NCI-H2171 (cell line): ENCODE measurements at regions not wholly inside any gene's neighbourhood (a gene's known extent, or its start where the extent isn't known, plus 50 kb on each side); places are given as distances from the start of the nearest gene placed in this dataset.
"Not testable (repeated sequence)": the region's sequence is repeated elsewhere in the genome, so short reads cannot be mapped to it uniquely, and the experiment has no call there.

ENCODE experiments used
- DNase-seq: peaks from one replicate; lab custom pipeline; 2025; lab: John Stamatoyannopoulos, UW

DNA sequence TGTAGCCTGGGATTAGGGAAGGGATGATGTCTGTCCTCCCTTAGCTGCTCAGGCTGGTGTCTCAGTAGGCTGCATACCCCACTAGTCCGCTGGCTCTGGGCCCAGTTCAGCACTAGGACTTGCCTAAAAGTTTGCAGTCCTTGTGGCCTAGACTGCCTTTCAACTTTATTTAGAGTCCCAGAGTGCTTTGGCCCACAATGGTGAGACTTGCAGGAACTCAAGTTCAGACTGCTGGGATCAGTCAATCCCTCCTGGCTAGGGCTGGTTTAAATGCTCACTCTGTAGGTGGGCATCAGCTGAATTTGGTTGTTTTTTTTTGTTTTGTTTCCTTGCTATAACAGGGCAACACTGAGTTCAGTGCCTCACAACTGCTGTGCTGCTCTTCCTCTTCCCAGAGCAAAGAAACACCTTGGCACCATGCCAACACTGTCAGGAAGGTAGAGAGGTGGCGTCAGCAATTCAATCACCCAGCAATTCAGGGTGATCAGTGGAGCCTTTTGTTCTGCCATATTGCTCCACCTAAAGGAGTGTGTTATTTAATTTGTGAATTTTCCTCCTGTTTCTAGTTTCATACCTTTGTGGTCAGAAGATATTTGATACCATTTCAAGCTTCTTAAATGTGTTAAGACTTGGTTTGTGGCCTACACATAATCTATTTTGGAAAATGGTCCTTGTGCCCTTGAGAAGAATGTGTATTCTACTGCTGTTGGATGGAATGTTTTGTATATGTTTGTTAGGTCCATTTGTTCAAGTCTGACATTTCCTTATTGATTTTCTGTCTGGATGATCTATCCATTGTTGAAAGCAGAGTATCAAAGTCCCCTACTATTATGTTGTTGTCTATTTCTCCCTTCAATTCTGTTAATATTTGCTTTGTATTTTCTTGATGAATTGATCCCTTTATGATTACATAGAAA, 284.0 kb upstream of the PMFBP1 start:
- DNase-seq = peak; percentile 8

- not testable (repeated sequence) for DNase-seq
Measured at GRCh38 chr16:72453856-72454255, 281.9 kb upstream of the PMFBP1 start.

DNA sequence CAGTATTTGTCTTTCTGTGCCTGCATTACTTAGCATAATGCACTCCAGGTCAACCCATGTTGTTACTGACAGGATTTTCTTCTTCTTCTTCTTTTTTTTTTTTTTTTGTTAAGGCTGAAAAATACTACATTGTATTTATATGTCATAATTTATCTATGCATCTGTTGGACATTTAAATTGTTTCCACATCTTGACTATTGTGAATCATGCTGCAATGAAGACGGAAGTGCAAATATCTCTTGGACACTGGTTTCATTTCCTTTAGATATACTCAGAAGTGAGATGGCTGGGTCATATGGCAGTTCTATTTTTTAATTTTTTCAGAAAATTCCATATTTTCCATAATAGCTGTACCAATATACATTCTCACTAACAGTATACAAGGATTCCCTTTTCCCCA, 272.7 kb upstream of the PMFBP1 start:
- DNase-seq = no peak

DNA sequence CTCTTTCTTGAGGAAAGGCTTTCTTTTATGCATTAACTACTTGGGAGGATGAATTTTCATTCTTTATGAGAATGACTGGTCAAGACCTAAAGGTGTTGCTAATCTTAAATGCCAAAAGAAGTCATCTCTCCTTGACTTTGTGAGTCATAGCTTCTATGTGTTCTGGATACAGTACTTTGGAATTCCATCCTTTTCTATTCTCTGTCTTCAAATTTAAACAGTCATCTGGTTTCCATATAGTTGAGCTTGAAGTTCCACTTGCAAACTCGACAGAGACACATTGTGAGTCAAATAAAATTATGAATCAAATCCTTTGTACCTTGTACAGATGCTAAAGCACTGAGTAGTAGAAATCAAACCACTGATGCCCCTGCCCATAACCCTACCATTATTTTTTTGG, 271.9 kb upstream of the PMFBP1 start:
- no peak for DNase-seq

DNA sequence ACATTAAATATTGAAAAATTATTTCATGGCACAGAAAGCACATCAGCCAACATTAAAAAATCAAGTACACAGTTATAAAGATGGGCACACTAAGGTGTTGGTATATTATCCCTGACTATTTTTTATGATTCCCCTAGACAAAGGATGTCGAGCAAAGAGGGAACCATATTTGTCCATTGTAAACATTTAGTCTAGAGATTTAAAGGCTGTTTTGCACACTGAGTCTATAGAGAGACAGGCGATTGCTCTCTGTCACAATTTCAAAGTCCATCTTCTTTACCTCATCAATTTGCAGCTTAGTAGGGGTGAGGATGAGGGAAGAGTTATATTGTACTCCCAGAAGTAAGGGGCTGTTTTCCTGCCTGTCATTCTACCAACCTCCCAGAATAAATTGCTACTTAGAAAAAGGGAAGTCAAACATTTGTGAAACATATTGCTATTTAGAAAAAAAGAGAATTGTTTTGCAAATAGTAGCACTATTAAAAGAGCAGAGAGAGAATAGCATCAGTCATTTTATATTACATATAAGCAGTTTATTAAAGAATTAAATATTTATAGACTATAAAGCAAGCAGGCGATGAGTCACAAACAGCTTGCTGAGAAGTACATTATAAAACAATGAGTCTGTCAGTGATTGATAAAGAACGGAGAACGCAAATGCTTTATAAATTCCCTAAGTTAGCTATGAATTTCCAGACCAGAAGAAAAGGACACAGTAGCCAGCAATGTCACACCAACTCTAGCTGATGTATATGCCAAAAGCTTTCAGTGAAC, 270.6 kb upstream of the PMFBP1 start:
- DNase-seq = no peak

DNA sequence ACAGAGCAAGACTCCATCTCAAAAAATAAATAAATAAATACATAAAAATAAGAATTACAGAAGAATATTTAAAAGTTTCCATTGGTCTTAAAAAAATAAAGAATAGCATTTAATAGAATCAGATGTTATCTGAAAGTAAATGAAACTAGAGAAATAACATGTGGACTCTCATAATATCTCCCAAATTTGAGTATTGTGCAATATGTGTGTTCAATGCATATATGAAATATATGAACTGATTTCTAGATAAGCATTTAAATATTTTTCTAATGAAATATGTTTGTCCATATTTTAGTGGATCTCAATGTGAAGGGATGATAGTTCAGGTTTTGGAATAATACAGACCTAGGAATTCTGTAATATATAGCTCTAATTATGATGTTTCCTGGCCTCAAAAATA, 265.9 kb upstream of the PMFBP1 start:
- no peak for DNase-seq

GRCh38 chr16:72434159-72434558, 262.2 kb upstream of the PMFBP1 start:
- DNase-seq = no peak

DNA sequence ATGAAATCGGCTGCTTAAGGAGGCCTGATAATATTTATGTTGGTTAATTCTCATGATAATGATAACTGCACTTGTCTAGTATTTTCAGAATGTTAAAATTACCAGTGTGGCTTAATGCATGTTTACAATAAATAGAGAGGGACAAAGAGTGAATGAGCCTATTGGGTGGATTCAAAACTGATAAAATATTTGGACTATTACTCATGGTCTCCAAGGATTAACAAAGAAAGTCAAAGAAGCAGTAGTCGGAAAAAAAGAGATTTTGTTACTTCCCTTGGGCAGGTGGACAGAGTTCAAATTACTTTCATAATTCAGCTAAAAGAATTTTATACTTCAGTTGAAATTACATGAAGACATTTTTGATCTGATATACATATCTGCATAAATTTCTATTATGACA, 258.2 kb upstream of the PMFBP1 start:
- no peak for DNase-seq

DNA sequence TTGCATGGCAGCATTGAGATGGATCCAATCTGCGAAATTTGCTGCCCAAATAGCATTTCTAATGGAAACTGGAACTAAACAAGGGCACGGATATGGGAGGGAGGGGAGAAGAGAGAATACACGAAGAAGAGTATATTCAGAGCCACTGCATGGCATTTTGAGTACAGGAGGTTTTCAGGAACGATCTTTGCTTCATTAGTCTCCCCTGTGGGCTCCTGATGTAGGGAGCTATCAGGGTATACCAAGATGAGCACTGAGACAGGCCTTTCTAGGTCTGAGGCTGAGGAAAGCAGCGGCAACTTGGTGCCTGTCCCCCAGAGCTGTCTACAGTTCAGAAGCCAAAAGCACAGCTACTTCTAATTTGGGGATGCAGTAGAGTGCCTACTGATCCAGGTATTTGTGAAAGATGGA, 257.7 kb upstream of the PMFBP1 start:
- DNase-seq = no peak

DNA sequence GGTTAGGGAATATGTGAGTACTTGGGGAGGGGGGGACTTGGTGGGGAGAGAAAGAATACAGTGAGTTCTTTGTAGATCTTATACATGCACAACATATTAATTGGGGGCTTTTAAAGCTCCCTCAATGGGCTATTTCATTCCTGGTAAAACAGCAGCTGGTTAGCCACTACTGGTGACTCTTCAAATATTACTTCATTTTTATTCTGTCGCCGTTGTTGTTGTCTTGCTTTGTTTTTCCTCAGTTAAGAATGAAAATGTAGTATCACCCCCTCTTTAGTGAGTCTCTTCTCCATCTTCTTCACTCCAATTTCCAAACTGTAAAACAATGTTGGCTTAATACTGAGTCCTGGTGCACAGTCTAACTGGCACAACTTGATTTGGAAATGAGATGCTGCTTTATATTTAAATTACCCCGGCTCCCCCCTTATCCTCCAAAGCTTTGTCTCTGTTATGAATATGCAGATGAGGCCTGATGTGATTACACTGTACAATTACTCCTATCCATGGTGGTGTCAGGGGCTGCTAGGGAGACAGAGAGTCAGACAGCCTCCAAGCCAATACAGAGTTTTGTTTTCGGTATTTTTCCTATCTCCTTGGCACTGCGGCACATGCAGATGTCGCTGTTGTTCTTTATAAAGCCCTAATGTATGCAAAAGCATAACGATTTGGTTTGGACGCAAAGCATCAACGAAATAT, 256.9 kb upstream of the PMFBP1 start:
- DNase-seq = no peak

DNA sequence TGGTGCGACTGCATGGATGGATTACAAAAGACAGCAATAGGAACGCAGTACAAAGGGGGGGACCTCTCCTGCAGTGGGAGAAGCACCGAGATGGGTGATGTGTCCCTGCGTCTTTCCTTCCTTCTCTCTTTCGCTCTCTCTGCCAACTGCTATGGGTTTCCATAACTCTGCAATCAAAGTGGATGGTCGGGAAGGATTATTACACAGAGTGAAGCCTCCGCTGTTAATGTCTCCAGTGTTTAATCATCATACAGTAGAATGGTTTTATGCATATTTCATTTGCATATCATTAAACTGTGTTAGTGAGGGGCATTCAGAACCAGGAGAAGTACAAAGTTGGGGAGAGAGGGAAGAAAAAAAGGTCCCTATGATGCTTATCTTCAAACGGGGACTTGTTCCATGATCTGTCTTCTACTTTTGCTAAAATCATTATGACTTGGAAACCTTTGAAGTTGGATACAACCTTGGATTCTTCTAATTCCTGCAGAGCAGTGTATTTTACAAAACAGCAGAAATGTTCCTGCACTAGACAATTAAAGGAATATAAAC, 255.9 kb upstream of the PMFBP1 start:
- no peak for DNase-seq

- no peak for DNase-seq
Measured at GRCh38 chr16:72427051-72427782, 255.3 kb upstream of the PMFBP1 start.

DNA sequence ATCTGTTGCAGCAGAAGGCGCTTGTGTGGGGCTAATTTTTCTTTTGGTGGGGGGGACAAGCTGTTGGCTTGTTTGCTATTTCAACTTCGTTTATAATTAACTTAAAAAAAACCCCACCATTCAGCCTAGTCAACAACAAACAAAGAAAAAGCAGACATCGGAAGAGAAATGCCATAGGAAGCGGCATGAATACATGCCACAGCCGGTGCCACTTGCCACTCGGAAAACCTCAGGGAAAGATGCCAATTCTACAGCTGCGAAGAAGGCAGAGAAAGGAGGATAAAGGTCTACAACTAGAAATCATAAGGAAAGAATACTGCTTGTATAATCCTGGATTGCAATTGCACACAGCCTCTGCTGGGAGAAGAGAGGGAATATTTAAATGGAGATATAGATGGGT, 254.4 kb upstream of the PMFBP1 start:
- peak; percentile 31 for DNase-seq

DNA sequence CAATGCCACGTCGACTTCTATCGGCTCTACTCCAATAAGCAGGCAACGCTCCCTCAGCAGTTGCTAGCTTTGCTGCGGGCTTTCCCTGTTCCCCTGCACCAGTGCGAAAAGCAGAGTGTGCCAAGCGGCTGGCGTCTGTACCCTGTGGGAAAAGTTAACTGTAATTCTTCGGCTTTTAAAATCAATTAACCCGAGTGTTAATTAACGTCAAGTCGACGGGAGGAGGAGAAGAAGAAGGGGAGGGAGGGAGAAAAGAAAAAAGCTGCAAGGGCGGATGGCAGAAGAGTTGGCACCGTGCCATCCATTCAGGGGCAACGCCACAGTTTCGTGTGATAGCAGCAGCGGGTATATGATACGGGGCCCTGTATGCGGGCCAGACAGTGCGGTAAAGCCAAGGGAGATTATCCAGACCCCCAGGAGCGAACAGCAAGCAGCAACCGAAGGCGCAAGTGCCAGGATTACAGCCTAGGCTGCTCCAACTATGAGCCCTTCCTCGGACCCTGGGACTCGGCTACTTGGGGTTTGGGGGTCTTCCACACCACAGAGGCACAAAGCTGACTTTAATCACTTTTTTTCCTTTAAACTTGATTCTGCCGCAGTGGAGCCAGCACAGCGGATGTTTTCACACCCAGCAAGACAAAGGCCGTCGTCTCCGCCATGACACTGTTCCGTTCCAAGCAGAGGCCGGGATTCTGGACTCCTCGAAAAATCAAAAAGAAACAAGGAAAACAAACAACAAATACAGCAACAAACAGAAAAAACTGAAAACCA, 253.8 kb upstream of the PMFBP1 start:
- DNase-seq = peak; percentile 77

GRCh38 chr16:72424757-72425156, 252.8 kb upstream of the PMFBP1 start:
- no peak for DNase-seq

DNA sequence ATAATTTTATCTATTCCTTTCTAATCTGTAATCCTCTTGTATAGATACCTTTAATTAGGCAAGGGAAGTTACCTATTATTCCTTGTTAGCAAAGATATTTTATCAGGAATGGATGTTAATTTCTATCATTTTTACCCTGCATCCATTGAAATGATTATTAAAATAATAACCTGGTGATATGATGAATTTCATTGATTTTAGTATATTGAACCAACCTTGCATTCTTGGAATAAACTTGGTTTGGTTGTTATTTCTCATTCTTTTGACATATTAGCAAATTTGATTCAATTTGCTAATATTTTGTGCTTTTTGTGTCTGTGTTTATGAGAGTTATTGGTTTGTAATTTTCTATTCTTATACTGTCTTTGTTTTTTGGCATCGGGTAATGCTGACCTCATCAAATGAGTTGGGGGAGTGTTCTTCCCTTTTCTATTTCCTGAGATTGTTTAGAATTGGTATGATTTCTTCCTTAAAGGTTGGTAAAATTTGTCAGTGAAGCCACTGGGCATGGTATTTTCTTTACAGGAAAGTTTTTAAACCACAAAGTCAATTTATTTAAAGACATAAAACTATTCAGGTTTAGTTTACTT, 250.4 kb upstream of the PMFBP1 start:
- no peak for DNase-seq

DNA sequence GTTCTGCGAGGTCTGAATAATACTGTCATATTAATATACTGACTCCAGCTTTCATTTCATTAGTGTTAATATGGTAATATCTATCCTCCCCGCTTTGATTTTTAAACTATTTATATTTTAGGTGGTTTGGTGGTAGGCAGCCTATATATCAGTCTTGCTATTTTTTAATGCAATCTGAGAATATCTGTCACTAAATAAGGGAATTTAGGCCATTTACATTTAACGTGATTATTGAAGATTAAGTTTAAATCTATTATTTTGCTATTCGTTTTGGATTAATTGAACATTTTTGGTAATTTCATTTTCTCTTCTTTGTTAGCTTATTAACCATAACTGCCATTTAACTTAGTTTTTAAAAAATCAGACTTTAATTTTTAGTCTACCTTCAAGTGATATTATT, 247.7 kb upstream of the PMFBP1 start:
- DNase-seq = no peak

DNA sequence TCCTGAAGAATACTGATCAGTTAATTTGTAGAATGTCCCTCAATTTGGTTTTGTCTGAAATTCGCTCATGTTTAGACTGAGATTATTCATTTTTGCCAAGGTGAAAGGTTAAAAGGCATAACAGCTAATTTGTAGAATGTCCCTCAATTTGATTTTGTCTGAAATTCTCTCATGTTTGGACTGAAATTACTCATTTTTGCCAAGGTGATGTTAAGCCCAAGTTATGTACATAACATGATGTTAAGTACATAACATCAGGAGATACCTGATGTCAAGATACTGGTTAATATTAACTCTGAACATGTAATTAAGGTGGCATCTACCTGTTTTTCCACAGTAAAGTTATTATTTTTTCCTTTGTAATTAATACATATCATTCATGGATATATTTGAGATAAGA, 243.4 kb upstream of the PMFBP1 start:
- DNase-seq = no peak

GRCh38 chr16:72410492-72410891, 238.5 kb upstream of the PMFBP1 start:
- DNase-seq = no peak

DNA sequence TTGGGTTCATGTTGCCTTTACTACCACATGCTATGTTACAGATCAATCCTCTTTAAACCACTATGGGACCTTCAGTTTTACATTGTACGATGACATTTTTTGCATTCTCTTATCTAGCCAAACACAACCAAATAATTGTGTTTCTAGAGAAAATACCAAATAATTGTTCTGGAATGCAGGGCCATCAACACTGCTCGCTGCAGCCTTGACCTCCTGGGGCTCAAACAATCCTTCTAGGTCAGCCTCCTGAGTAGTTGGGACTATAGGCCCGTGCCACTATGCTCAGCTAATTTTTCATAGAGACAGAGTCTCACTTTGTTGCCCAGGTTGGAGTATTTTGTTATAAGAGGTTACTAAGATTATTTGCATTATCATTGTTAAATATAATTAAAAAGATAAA, 237.5 kb upstream of the PMFBP1 start:
- no peak for DNase-seq

DNA sequence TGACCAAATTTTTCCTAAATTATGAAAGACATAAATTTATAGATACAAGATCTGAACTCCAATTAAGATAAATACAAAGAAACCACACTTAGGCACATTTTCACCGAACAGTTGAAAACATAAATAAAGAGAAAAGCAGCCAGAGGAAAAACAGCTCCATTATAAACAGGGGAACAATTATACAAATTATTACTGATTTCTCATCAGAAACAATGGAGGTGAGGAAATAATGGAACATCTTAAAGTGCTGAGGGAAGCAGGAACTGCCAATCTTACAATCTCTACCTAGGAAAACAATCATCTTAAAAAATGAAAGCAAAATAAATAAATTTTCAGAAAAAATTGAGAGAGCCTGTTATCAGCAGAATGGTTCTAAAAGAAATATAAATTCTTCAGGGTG, 234.4 kb upstream of the PMFBP1 start:
- no peak for DNase-seq
